ENCODE measurements at regions not wholly inside any gene's neighbourhood (a gene's known extent, or its start where the extent isn't known, plus 50 kb on each side); places are given as distances from the start of the nearest gene placed in this dataset.

GRCh38 chr2:128731994-128732650 lies 413.5 kb upstream of the HS6ST1 start:
- TF ChIP-seq CTCF (IDR thresholded peaks at IDR 0.05; ENCODE audit: insufficient read depth, low read length) (no peak), REST (IDR thresholded peaks at IDR 0.05; ENCODE audit: insufficient replicate concordance, low read depth) (no peak), POLR2AphosphoS5 (IDR thresholded peaks at IDR 0.05; ENCODE audit: low read depth) (no peak), SPI1 (IDR thresholded peaks at IDR 0.05; ENCODE audit: borderline replicate concordance, low read depth) (no peak)

Data from HL-60 (cell line).